HPDE6-E6E7 (cell line): ENCODE measurements at regions not wholly inside any gene's neighbourhood (a gene's known extent, or its start where the extent isn't known, plus 50 kb on each side); places are given as distances from the start of the nearest gene placed in this dataset.
A peak's percentile ranks its signal among the peaks of the same experiment; 100 is the strongest.
"Not testable (repeated sequence)": the region's sequence is repeated elsewhere in the genome, so short reads cannot be mapped to it uniquely, and the experiment has no call there.

Experiments used
- DNase-seq: peaks from one replicate; pipeline ENCODE4 v3.0.0; 2011; ENCODE audit warnings: missing footprints; ENCODE audit errors: extremely low spot score

DNA sequence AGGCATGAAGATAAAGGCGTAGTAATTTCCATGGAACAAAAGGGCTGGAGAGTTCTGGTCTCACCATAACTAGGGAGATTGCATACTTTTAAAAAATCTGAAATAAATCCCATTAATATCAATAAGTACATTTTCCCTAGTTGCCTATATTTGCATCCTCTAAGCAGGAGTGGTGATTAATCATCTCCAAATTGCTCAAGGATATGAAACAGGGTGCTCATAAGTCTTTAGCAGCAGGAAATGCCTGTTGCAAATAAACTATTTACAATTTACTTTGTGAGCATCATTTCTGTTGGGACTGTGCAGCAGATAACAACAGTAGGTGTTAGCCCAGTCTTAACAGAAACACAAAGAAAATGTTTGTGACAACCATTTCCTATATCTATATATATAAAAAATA is 92.4 kb upstream of the TMEM178A start:
- DNase-seq = no peak

DNA sequence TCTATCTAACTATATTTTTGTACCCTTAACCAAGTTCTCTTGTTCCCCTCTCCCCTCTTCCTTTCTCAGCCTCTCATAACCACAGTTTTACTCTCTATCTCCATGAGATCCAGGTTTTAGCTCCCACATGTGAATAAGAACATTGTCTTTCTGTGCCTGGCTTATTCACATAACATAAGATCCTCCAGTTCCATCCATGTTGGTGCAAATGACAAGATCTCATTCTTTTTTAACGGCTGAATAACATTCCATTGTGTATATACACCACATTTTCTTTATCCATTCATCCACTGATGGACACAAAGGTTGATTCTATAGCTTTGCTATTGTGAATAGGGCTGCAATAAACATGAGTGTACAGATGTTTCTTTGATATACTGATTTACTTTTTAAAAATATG is 83.9 kb upstream of the TMEM178A start:
- DNase-seq = no peak

DNA sequence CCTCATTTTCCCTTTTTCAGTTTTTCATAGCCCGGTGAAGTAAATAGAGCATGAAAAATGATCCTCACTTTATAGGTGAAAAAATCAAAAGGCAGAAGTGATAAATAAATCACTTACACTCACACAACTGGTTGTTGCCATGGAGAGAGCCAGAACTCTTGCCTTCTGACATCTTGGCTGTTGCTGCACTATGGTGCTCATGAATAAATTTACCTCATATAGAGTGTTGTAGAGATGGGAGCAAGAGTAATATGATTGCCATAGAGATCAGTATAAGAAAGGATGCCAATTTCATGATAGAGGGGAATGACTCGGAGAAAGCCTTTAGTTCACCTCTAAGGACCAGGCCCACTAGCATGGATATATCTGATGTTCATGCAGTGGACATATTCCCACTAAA is 82.5 kb upstream of the TMEM178A start:
- DNase-seq = no peak

DNA sequence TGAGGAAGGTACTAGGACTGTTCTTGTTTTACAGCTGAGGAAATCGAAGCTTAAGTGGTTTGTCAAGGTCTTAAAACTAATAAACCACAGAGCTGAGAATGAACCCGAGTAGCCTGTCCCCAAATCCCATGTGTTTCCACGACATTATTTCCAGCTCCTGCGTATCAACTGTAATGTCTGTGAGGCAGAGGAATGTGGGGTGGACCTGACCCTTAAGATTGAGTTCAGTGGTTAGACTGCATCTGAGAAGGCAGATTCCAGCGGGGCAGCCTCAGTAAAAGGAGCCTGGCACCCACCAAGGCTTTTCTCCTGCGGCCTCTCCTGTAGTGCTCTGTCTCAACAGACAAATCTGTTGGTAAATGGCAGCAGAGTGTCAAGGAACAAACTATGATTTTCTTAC is 81.9 kb upstream of the TMEM178A start:
- no peak for DNase-seq

DNA sequence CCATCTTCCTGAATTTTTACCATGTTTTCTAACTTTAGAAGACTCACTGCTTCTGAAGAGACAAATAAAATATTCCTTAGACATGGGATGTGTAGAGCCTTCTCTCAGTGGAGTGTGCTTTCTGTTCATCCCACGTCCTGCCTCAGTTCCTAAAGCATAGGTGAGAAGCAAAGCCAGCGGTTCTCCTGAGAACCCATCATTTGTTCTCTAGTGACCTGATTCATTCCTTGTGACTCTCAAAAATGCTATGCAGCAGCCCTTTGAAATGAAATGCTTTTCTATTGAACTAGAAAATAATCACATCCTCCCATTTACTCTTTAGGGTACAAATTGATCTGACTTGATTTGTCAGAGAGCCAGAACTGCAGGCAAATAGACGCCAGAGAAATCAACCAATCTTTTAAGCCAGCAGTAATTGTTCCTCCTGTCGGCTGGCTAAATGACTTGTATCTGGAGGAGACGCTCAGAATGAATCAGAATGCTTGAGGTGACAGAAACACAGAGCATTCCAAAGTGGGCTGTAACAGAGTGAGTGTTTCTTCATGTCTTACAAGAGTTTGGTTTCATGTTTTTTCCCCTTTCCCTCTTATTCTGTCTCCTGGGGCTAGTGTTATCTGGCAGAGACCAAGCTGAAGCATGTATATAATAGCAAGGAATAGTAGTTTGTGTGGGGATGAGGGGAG is 81.3 kb upstream of the TMEM178A start:
- no peak for DNase-seq

DNA sequence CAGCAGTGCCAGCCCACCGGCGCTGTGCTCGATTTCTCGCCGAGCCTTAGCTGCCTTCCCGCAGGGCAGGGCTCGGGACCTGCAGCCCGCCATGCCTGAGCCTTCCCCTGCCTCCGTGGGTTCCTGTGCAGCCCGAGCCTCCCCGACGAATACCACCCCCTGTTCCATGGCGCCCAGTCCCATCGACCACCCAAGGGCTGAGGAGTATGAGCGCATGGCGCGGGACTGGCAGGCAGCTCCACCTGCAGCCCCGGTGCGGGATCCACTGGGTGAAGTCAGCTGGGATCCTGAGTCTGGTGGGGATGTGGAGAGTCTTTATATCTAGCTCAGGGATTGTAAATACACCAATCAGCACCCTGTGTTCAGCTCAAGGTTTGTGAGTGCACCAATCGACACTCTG is 80.2 kb upstream of the TMEM178A start:
- not testable (repeated sequence) for DNase-seq

DNA sequence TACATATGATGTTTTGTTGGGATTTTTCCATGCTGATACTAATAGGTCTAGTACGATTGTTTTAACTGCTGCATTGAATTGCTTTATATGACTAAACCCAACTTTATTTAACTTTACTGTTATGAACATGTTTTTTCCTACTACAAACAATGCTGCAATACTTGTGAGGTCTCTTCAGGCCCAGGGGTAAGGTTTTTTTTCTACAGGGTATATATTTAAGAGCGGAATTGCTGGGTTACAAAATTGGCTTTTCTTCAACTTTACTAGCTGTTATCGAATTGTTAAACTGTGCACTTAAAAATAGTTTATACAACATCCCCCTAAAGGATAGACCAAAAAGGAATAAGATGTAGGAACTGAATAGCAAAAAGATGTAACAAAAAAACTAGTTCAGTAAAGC is 78.5 kb upstream of the TMEM178A start:
- no peak for DNase-seq

DNA sequence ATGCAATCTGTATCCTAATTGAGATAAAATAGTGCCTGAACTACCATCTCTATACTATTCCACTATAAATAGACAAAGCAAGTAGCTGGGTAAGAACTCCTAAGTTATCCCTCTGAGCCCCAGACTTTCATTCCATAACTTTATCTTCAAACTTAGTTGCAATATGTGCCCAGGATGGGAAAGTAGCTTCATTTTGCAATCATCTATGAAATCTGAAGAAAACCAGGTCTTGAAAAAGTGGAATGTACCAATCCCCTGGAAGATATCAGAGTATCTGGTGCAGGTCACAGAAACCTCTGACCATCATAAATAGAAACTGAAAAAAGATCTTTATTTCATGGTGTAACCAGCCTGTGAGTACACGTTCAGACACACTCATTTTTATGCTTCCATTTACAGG is 78.1 kb upstream of the TMEM178A start:
- no peak for DNase-seq

DNA sequence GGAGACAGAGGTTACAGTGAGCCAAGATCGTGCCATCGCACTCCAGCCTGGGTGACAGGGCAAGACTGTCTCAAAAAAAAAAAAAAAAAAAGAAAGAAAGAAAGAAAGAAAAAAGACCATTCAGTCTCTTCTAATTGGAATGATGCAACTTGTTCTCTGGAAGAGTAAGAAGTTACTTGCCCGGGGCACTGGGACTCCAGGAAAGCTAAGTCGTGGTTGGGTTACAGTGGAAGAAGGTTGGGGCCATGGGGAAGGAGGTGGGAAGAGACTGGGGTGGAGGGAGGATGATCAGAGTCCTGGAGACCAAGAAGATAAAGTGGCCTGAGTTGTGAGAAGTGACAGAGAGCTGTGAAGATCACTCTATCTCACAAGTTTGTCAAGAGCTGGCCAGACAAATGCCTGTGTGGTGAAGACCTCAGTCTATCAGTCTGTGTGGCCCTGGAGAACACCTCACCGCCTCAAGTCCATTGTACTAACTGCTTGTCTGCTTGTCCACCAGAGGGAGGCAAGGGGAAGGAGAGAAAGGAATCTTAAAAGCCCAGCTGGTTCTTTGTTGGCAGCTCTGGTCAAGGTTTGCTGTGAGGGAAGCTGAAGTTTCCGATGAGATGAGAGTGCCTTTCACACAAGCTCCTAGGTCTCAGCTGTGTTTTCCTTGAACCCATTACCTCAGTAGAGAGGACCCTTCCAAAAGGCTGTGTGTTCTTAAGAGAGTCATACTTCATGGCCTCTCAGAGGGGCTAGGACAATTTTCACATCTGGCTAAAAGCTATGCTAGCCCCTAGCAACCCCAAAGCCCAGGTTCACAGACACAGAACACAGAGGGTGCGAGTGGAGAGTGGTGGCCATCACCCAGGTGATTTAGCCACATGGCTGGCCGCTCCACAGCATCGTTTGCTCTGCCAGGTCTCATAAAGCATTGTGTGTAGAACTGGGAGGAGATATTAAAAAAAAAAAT is 72.0 kb upstream of the TMEM178A start:
- peak; percentile 37 for DNase-seq

DNA sequence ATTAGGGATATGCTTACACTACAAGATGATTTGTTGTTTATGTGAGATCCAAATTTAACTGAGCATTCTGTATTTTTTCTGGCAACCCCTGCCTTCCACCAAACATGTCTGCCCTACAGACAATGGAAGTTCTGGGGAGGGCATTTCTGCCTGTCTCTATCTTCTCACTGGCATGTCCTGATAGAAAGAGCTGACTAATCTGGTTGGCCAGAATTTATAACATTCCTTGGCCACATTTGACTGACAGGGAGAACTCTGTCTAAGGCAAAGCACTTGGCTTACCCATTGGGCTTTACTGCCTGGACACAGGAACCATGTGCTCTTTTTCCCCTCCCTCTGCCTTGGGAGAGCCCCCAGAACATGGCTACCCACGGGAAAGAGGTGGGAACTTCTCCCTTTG is 70.6 kb upstream of the TMEM178A start:
- DNase-seq = no peak

DNA sequence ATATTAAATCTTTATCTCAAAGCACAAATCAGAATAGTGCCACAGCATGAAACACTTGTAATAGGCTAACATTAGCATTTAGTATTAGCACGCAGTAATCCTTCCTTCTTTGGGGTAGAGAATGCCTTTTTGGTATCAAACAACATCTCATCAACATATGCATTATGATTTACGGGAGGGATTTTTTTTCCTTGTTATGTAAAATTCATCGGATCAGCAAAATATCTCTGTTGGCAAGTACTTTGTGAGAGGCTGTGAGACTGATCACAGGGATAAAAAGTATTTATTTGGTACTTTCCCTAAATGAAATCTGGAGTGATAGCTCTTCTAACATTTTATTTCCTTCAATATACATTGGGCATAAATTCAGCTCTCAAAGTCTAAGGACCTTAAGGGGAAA is 68.4 kb upstream of the TMEM178A start:
- no peak for DNase-seq

DNA sequence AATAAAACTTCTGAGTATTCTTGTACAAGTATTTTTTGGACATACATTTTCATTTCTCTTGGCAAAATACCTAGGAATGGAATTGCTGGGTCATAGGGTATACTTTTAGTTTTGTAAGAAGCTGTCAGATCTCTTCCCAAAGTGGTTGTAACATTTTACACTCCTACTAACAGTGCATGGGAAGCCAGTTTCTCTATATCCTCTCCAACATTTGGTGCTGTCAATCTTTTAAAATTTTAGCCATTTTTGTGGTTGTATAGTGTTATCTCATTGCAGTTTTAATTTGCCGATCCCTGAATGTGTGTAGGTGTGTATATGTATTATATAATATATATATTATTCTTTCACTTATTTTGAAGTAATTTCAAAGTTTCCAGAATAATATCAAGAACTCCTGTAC is 63.1 kb upstream of the TMEM178A start:
- no peak for DNase-seq

DNA sequence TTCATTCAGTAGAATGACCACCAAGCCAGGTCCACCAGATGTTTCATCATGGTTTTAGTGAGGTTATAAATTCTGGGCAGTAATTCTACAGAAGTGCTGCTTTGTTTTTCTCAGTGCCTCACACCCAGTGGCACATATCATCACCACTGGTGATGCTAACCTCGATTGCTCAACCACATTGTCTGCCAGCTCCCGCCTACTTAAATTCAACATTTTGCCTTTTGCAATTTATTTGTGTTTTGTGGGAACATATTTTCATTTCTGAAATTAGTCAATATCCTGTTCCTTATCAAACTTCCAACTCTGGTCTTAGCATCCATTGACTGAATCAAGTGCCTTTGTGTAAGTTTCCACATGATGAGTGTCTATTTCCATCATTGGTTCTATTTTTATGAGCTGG is 62.3 kb upstream of the TMEM178A start:
- no peak for DNase-seq

DNA sequence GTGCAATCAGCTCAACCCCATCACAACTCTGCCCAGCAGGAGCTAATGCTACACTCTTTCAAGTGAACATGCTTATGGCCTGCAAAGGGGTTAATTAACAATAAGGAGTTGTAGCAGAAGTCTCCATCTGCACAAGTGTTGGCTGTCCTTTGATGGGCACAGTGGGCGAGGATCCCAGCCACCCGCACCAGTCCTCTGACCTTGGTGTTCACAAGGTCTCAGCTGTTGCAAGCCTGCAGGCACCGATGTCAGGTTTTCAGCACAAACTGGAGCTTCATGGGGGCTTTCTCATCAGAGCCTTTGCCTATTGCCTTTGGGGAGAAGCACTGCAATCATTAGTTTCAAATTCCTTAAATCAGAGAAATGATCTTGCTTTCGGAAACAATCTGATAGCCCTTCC is 60.9 kb upstream of the TMEM178A start:
- no peak for DNase-seq

DNA sequence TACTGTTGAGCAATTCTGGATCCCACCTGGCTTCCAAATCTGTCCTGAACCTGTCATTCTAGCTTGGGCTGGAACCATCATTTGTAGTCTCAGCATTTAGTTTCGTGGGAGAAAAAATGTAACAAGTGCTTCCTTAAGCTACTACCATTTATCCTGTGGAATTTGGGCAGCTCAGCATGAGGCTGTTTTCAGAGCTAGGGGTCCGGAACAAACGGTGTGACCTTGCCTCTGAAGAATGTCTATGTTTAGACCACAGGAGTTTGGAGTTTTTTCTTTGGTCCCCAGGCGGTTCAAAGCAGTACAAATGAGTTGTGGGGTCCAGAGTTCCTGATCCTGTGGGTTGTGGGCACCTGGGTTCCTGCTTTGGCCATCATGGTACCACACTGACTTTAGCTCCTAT is 59.1 kb upstream of the TMEM178A start:
- DNase-seq = no peak

DNA sequence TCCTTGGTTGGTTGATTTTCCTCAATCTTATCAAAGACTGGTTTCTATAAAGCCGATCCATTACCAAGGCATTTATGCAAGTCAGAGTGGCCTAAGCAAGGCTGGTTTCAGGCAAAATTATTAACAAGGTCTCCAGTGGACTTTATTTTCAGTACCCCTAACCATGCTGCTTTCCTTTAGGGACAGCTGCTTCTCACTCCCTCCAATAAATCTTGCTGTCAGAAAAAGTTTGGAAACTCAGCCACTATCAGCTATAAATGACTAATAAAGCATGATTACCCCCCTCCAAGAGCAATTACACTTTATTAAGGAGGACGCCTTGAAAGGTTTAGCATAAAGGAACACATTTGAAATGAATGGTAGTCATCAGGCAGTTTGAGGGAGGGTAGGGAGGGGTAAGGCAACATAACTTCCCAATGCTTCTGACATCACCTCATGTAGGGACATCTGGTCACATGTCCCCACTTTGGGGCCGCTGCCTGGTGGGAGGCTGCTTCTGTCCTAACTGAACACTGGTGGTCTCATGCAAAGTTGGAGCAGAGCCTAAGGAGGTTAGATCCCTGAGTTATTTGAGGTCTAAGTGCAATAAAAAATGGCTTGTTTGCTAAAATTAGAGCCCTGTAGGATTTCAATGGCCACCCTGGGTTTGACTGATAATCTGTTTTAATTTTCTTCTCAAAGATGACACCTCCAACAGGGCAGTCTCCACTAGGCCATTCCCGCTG is 58.0 kb upstream of the TMEM178A start:
- DNase-seq = no peak

DNA sequence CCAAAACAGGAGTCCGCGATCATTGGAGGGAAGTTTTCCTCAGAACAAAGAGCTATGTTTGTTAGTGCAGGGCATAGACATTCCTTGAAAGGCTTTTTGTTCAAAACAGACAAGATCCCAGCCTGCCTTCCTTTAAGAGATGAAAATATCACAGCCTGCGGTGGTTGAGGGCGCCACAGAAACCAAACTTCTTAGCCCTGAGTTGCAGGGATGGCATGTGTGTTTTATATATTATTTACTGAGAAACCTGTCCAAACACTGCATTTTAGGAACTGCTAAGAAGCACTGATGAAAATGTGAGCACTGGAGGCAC is 57.5 kb upstream of the TMEM178A start:
- DNase-seq = no peak

DNA sequence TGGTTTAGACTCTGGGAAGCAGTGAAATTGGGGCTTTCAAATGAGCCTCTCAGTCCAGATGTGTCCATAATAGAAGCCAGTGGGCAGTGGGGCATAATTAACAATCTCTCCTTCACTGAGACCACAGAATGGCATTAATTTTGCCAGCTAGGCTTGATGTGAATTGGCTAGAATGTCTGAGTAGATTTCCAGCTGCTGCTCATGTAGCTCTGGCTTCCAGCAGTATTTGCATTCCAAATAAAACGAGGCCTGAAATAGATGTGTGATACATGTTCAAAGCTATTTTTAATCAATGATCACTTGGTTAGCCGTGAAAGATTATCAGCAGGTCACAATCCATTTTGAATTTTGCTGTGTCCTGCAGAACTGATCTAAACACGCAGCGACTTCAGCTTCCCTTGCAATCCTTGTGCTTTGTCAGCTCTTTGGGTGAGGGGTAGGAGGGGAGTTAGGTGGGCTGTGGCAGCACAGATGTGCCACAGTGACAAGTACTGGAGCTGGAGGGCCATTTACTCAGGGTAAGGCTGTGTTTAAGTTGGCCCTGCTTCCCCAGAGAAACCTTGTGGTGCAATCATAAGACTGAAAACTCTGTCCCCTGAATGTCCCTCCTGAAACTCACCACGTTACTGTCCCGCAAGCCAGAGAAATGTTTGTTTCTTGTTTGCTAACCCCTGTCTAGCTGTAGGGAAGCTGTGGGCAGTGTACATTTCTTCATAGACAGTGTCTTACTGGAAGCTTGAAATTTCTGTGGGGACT is 56.9 kb upstream of the TMEM178A start:
- no peak for DNase-seq

DNA sequence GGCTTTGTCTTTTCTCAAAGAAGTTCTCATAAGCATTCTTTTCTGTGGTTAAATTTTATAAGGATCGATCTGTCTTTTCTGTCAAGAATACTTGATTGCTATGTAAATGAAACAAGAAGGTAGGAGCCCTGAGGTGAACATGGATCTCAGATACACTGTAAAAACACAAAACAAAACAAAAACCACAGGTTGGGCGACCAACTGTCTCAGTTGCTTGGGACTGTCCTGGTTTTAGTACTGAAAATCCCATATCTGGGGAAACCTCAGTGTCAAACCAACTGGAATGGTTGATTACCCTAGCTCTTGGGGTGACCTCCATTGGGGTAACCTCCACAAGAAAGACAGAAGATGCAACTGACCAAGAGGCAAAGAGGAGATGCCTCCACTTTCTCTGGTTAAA is 55.8 kb upstream of the TMEM178A start:
- no peak for DNase-seq

DNA sequence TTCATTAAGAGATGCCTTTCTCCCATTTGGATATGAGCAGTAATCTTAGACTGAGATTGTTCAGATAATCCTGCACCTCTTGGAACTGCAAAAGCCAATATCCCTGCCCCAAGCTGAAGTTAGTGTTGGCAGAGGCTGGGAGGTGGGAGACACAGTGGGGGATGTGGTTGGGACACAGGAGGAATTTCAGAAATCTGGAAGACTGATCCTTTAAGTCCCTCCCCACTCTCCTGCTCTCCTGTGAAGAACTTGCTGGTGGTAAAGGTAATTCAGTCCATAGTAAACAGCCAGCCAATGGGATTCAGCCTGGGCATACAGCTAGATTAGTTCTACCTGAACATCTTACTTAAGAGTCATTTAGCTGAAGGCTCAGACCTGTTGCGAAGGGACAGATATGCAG is 50.0 kb upstream of the TMEM178A start:
- DNase-seq = no peak
